Ishikawa (cell line): ENCODE measurements at regions not wholly inside any gene's neighbourhood (a gene's known extent, or its start where the extent isn't known, plus 50 kb on each side); places are given as distances from the start of the nearest gene placed in this dataset.

Experiments used
- CEBPB ChIP-seq: IDR thresholded peaks from 2 replicates; pipeline ENCODE4 v1.6.1; 2012
- CREB1 ChIP-seq: IDR thresholded peaks from 2 replicates; pipeline ENCODE4 v1.6.1; 2012; ENCODE audit warnings: low read depth
- EP300 ChIP-seq: IDR thresholded peaks from 2 replicates; pipeline ENCODE4 v1.6.1; 2012; ENCODE audit warnings: borderline replicate concordance
- TCF12 ChIP-seq: IDR thresholded peaks from 2 replicates; pipeline ENCODE4 v1.6.1; 2012; ENCODE audit warnings: low read depth
- TEAD4 ChIP-seq: IDR thresholded peaks from 2 replicates; pipeline ENCODE4 v1.6.1; 2012
- TF ChIP-seq, protein P1 (sequence below): IDR thresholded peaks from 2 replicates; pipeline ENCODE4 v1.6.1; 2012

DNA sequence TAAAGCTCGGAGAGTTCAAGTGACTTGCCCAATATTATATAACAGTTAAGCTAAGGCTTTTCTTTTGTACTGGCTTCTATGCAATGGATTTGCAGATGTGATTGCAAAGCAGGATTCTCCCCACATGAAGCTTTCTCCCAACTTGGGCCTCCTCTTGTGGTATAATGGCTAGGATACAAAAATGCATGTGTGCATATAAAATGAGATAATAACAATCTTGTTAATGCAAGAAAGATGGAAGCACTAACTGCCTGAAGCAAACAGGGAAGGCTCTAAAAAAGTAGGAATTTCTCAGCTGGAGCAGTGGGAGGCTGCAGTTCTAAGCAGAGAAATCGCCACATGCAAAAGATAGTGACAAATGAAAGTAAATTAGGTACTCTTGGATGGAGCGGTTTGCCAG lies 444.2 kb upstream of the RIOK2 start:
- no peak for TF ChIP-seq TEAD4
- TF ChIP-seq, protein P1, sequence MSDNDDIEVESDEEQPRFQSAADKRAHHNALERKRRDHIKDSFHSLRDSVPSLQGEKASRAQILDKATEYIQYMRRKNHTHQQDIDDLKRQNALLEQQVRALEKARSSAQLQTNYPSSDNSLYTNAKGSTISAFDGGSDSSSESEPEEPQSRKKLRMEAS: no peak
- TF ChIP-seq TCF12: no peak
- no peak for TF ChIP-seq CREB1
- TF ChIP-seq CEBPB: no peak
- TF ChIP-seq EP300: no peak
